Astrocyte (in vitro differentiated cells and primary cell): ENCODE measurements at regions not wholly inside any gene's neighbourhood (a gene's known extent, or its start where the extent isn't known, plus 50 kb on each side); places are given as distances from the start of the nearest gene placed in this dataset.

Source experiments
- DNase-seq: peaks from one replicate; pipeline ENCODE4 v3.0.0-alpha.2; 2010; ENCODE audit warnings: low read depth
- FAIRE-seq: peaks from 2 replicates; lab custom pipeline; 2011; peaks lifted over from hg19 to GRCh38; lab: Jason Lieb, UNC
- H2AFZ ChIP-seq: 2 replicates; pipeline ENCODE4 v1.6.0; 2012; ENCODE audit warnings: low read depth, low read length, inconsistent platforms
- H3K27ac ChIP-seq: 2 replicates; pipeline ENCODE4 v1.5.1; 2011; ENCODE audit warnings: low read depth, low read length, inconsistent platforms
- H3K27me3 ChIP-seq: 2 replicates; pipeline ENCODE4 v1.6.0; 2011; ENCODE audit warnings: low read length, inconsistent platforms; ENCODE audit not compliant: insufficient read depth
- H3K36me3 ChIP-seq: 2 replicates; pipeline ENCODE4 v1.5.1; 2011; ENCODE audit warnings: low read length, inconsistent platforms; ENCODE audit not compliant: insufficient read depth
- H3K4me1 ChIP-seq: 2 replicates; pipeline ENCODE4 v1.5.1; 2011; ENCODE audit warnings: low read length, inconsistent platforms; ENCODE audit not compliant: insufficient read depth
- H3K4me2 ChIP-seq: 2 replicates; pipeline ENCODE4 v1.6.0; 2012; ENCODE audit warnings: low read length, inconsistent platforms
- H3K4me3 ChIP-seq: 2 replicates; pipeline ENCODE4 v1.5.1; 2011; ENCODE audit warnings: low read depth, mild to moderate bottlenecking, low read length, inconsistent platforms; ENCODE audit not compliant: insufficient read depth
- H3K79me2 ChIP-seq: 2 replicates; pipeline ENCODE4 v1.6.0; 2012; ENCODE audit warnings: mild to moderate bottlenecking, low read length, inconsistent platforms; ENCODE audit not compliant: insufficient read depth
- H3K9ac ChIP-seq: 2 replicates; pipeline ENCODE4 v1.6.0; 2012; ENCODE audit warnings: mild to moderate bottlenecking, low read length, inconsistent platforms
- H3K9me3 ChIP-seq: 2 replicates; pipeline ENCODE4 v1.5.1; 2012; ENCODE audit warnings: low read depth, mild to moderate bottlenecking, low read length, inconsistent platforms; ENCODE audit not compliant: insufficient read depth
- H4K20me1 ChIP-seq: 2 replicates; pipeline ENCODE4 v1.6.0; 2012; ENCODE audit warnings: low read length, inconsistent platforms; ENCODE audit not compliant: insufficient read depth
- H3K27ac Mint-ChIP-seq: one replicate; pipeline ENCODE4 v1.8.0; 2021; ENCODE audit warnings: mild to moderate bottlenecking, mixed read lengths; ENCODE audit not compliant: unreplicated experiment
- H3K27me3 Mint-ChIP-seq: one replicate; pipeline ENCODE4 v1.8.0; 2021; ENCODE audit warnings: low read depth, mixed read lengths; ENCODE audit not compliant: unreplicated experiment
- H3K36me3 Mint-ChIP-seq: one replicate; pipeline ENCODE4 v1.8.0; 2021; ENCODE audit warnings: low read depth, mixed read lengths; ENCODE audit not compliant: unreplicated experiment
- H3K4me1 Mint-ChIP-seq: one replicate; pipeline ENCODE4 v1.8.0; 2021; ENCODE audit warnings: low read depth, mixed read lengths; ENCODE audit not compliant: unreplicated experiment
- H3K4me3 Mint-ChIP-seq: one replicate; pipeline ENCODE4 v1.8.0; 2021; ENCODE audit warnings: mild to moderate bottlenecking, moderate library complexity, mixed read lengths; ENCODE audit not compliant: unreplicated experiment
- H3K9me3 Mint-ChIP-seq: one replicate; pipeline ENCODE4 v1.8.0; 2021; ENCODE audit warnings: mild to moderate bottlenecking, mixed read lengths; ENCODE audit not compliant: unreplicated experiment
- CTCF ChIP-seq: IDR thresholded peaks from 2 replicates; pipeline ENCODE4 v1.5.1; 2011; ENCODE audit warnings: low read depth, mild to moderate bottlenecking, inconsistent platforms, low read length, moderate library complexity; ENCODE audit not compliant: insufficient read depth
- EZH2 ChIP-seq: IDR thresholded peaks from 2 replicates; pipeline ENCODE4 v1.6.1; 2012; ENCODE audit warnings: mild to moderate bottlenecking, low read length, inconsistent platforms; ENCODE audit not compliant: insufficient read depth

GRCh38 chr2:71832388-71832787 is 315.3 kb downstream of the CYP26B1 start:
- DNase-seq = no peak
- Histone ChIP-seq H3K9ac (no peak overlapping the region), H3K27me3 (no peaks in the 10 kb centered on the region), H3K4me3 (no peak overlapping the region), H3K4me1 (peaks cover 27% of the 10 kb centered on the region), H3K79me2 (no peaks in the 10 kb centered on the region), H3K36me3 (no peaks in the 10 kb centered on the region), H3K9me3 (peaks cover 8% of the 10 kb centered on the region), H3K27ac (peak overlapping the region; percentile 86), H2AFZ (no peak overlapping the region), H3K4me2 (peak overlapping the region; percentile 21), H4K20me1 (no peaks in the 10 kb centered on the region)
- Mint-ChIP-seq H3K4me3 (no peak overlapping the region), H3K27me3 (no peaks in the 10 kb centered on the region), H3K27ac (no peak overlapping the region), H3K4me1 (peaks cover 21% of the 10 kb centered on the region), H3K36me3 (no peaks in the 10 kb centered on the region), H3K9me3 (no peaks in the 10 kb centered on the region)
- no peak for FAIRE-seq
- no peak for TF ChIP-seq CTCF
- TF ChIP-seq EZH2 = no peak

GRCh38 chr2:71831193-71831577 is 316.5 kb downstream of the CYP26B1 start:
- peaks cover 21% of the 10 kb centered on the region for H3K4me1 Mint-ChIP-seq
- Histone ChIP-seq H3K9ac (peak overlapping the region; percentile 77), H4K20me1 (no peaks in the 10 kb centered on the region), H3K27ac (peak overlapping the region; percentile 86), H3K4me3 (peak overlapping the region; percentile 8), H3K4me1 (peaks cover 27% of the 10 kb centered on the region), H3K4me2 (peak overlapping the region; percentile 76), H3K36me3 (no peaks in the 10 kb centered on the region), H2AFZ (peak overlapping the region; percentile 46), H3K27me3 (no peaks in the 10 kb centered on the region), H3K9me3 (peaks cover 8% of the 10 kb centered on the region), H3K79me2 (no peaks in the 10 kb centered on the region)
- TF ChIP-seq EZH2 = no peak
- peak overlapping the region; percentile 7 for H3K4me3 Mint-ChIP-seq
- H3K27me3 Mint-ChIP-seq = no peaks in the 10 kb centered on the region
- H3K27ac Mint-ChIP-seq = no peak overlapping the region
- FAIRE-seq = peak; percentile 85
- H3K9me3 Mint-ChIP-seq = no peaks in the 10 kb centered on the region
- peak; percentile 94 for DNase-seq
- peaks cover 2% of the 10 kb centered on the region for H3K36me3 Mint-ChIP-seq

- H3K4me3 Mint-ChIP-seq = peak overlapping the region; percentile 29
- no peak overlapping the region for H3K27ac Mint-ChIP-seq
- Histone ChIP-seq H3K36me3 (no peaks in the 10 kb centered on the region), H3K4me3 (no peak overlapping the region), H3K27ac (peak overlapping the region; percentile 86), H3K79me2 (no peaks in the 10 kb centered on the region), H3K27me3 (no peaks in the 10 kb centered on the region), H3K4me1 (peaks cover 27% of the 10 kb centered on the region), H3K4me2 (peak overlapping the region; percentile 76), H2AFZ (peak overlapping the region; percentile 20), H3K9ac (peak overlapping the region; percentile 77), H3K9me3 (peaks cover 8% of the 10 kb centered on the region), H4K20me1 (no peaks in the 10 kb centered on the region)
- peaks cover 2% of the 10 kb centered on the region for H3K36me3 Mint-ChIP-seq
- H3K4me1 Mint-ChIP-seq = peaks cover 21% of the 10 kb centered on the region
- TF ChIP-seq CTCF = no peak
- TF ChIP-seq EZH2 = no peak
- peak; percentile 29 for FAIRE-seq
- H3K27me3 Mint-ChIP-seq = no peaks in the 10 kb centered on the region
- DNase-seq = no peak
- H3K9me3 Mint-ChIP-seq = no peaks in the 10 kb centered on the region
These were observed 317.0 kb downstream of the CYP26B1 start for GRCh38 chr2:71830497-71831192.
